ENCODE measurements at regions not wholly inside any gene's neighbourhood (a gene's known extent, or its start where the extent isn't known, plus 50 kb on each side); places are given as distances from the start of the nearest gene placed in this dataset.

DNA sequence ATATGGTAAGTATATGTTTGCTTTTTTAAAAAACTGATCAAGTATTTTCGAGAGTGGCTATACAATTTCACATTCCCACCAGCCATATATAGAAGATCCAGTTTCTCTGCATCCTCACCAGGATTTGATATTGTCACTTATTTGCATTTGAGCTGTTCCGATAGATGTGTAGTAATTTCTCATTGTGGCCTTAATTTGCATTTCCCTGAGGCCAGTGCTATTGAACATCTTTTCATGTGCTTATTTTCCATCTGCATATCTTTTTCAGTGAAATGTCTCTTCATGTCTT is 72.9 kb upstream of the VASH1 start:
- Histone ChIP-seq H3K9me3 (replicated peaks; ENCODE audit: control insufficient read depth, insufficient read depth, low read length) (no peaks in the 10 kb centered on the region), H3K9ac (replicated peaks; ENCODE audit: extremely low read depth, insufficient read depth, low read length) (no peak overlapping the region), H3K27ac (ENCODE audit: insufficient read depth, low read depth, low read length) (no peak overlapping the region), H4K20me1 (replicated peaks; ENCODE audit: control insufficient read depth, extremely low read depth, insufficient read depth, low read length) (no peaks in the 10 kb centered on the region), H3K9me1 (replicated peaks; ENCODE audit: control insufficient read depth, extremely low read depth, insufficient read depth, low read length) (no peaks in the 10 kb centered on the region), H3K79me2 (ENCODE audit: control insufficient read depth, insufficient read depth, low read length) (no peaks in the 10 kb centered on the region), H3K27me3 (ENCODE audit: control insufficient read depth in 2 of 2, insufficient read depth in 2 of 2, low read length in 2 of 2) (peaks cover 2% of the 10 kb centered on the region in 2 experiments), H3K4me3 (replicated peaks in 1 of 3; ENCODE audit: insufficient read depth in 1 of 3, low read depth in 1 of 3, low read length in 3 of 3) (no peak overlapping the region), H3K4me1 (ENCODE audit: control insufficient read depth, extremely low read depth, insufficient read depth, low read length) (no peaks in the 10 kb centered on the region), H3K36me3 (ENCODE audit: control insufficient read depth in 2 of 2, extremely low read depth in 1 of 2, insufficient read depth in 2 of 2, low read length in 2 of 2) (no peaks in the 10 kb centered on the region), H3K4me2 (ENCODE audit: insufficient read depth, low read length) (no peak overlapping the region), H2AFZ (ENCODE audit: low read depth, low read length) (no peak overlapping the region)
- POLR2A ChIA-PET: no interaction called here
- BruUV-seq (replicated peaks): no TSS peak
- FAIRE-seq (no peak), DNase-seq (ENCODE audit: low read depth, low spot score) (no peak)
- dilution Hi-C loops (cut with MboI; ENCODE audit: extremely low pct_ligation_motif_present, low sequenced_read_pairs) (no loop called here), intact Hi-C loops (cut with micrococcal nuclease) (no loop called here)
- CTCF ChIA-PET: no interaction called here
- TF ChIP-seq, protein P1, sequence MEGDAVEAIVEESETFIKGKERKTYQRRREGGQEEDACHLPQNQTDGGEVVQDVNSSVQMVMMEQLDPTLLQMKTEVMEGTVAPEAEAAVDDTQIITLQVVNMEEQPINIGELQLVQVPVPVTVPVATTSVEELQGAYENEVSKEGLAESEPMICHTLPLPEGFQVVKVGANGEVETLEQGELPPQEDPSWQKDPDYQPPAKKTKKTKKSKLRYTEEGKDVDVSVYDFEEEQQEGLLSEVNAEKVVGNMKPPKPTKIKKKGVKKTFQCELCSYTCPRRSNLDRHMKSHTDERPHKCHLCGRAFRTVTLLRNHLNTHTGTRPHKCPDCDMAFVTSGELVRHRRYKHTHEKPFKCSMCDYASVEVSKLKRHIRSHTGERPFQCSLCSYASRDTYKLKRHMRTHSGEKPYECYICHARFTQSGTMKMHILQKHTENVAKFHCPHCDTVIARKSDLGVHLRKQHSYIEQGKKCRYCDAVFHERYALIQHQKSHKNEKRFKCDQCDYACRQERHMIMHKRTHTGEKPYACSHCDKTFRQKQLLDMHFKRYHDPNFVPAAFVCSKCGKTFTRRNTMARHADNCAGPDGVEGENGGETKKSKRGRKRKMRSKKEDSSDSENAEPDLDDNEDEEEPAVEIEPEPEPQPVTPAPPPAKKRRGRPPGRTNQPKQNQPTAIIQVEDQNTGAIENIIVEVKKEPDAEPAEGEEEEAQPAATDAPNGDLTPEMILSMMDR (IDR thresholded peaks at IDR 0.05; ENCODE audit: extremely low read depth in 1 of 2, insufficient read depth in 1 of 2, low read depth in 1 of 2, low read length in 2 of 2): no peak
- no peak for TF ChIP-seq FOS (IDR thresholded peaks at IDR 0.05; ENCODE audit: borderline replicate concordance, insufficient read depth, low read length)

DNA sequence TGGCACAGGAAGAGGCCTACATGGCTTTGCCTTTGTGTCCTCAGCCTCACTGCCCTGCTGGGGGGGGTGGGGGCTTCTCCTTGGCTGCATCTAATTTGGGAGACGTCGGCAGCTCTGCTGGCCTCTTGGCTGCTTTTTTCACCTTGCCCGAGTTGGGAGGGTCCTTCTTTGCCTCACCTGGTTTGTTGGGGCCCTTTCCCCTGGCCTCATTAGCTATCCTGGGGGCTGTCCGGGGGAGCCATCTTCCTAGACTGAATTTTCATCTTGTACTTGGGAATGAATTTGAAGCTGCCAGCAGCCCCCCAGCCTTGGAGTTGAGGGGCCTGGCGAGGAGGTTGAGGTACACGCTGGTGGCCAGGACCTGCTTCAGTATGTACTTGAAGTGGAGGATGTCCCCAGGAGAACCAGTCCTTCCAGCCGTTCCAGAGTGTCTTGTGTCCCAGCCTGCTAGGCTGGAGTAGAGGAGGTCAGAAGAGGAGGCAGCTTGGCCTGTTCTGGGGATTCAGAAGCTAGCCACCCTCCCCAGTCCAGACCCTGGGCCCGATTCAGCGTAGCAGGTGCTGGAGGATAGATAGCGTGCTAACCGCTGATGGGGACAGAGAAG is 70.7 kb upstream of the VASH1 start:
- H3K27me3 ChIP-seq (ENCODE audit: control insufficient read depth in 2 of 2, insufficient read depth in 2 of 2, low read length in 2 of 2): peaks cover 0 to 2% of the 10 kb centered on the region in 2 experiments
- intact Hi-C loops (cut with micrococcal nuclease): no loop called here
- H3K36me3 ChIP-seq (ENCODE audit: control insufficient read depth in 2 of 2, extremely low read depth in 1 of 2, insufficient read depth in 2 of 2, low read length in 2 of 2): no peaks in the 10 kb centered on the region
- no peaks in the 10 kb centered on the region for H3K9me1 ChIP-seq (replicated peaks; ENCODE audit: control insufficient read depth, extremely low read depth, insufficient read depth, low read length)
- no peak for TF ChIP-seq POLR2A (IDR thresholded peaks at IDR 0.05; ENCODE audit: low read depth, low read length)
- TF ChIP-seq EZH2 (IDR thresholded peaks at IDR 0.05; ENCODE audit: borderline replicate concordance, low read depth, low read length, severe bottlenecking): no peak
- no peak for TF ChIP-seq GATA2 (IDR thresholded peaks at IDR 0.05; ENCODE audit: insufficient read depth, insufficient read length, low read depth, low read length)
- no peak for TF ChIP-seq POLR2AphosphoS5 (IDR thresholded peaks at IDR 0.05; ENCODE audit: insufficient read depth, low read depth, low read length)
- H3K4me3 ChIP-seq (replicated peaks in 1 of 3; ENCODE audit: insufficient read depth in 1 of 3, low read depth in 1 of 3, low read length in 3 of 3): no peak overlapping the region
- POLR2A ChIA-PET: no interaction called here
- FAIRE-seq (no peak), DNase-seq (ENCODE audit: low read depth, low spot score) (no peak)
- no peak overlapping the region for H3K4me2 ChIP-seq (ENCODE audit: insufficient read depth, low read length)
- dilution Hi-C loops (cut with MboI; ENCODE audit: extremely low pct_ligation_motif_present, low sequenced_read_pairs): no loop called here
- H4K20me1 ChIP-seq (replicated peaks; ENCODE audit: control insufficient read depth, extremely low read depth, insufficient read depth, low read length): no peaks in the 10 kb centered on the region
- no peak overlapping the region for H3K27ac ChIP-seq (ENCODE audit: insufficient read depth, low read depth, low read length)
- no peaks in the 10 kb centered on the region for H3K79me2 ChIP-seq (ENCODE audit: control insufficient read depth, insufficient read depth, low read length)
- H2AFZ ChIP-seq (ENCODE audit: low read depth, low read length): no peak overlapping the region
- no peaks in the 10 kb centered on the region for H3K4me1 ChIP-seq (ENCODE audit: control insufficient read depth, extremely low read depth, insufficient read depth, low read length)
- H3K9ac ChIP-seq (replicated peaks; ENCODE audit: extremely low read depth, insufficient read depth, low read length): no peak overlapping the region
- CTCF ChIA-PET: interaction anchor here (0.7 to 2.3 kb wide), 3 partner anchors 20 to 95 kb away, joined by 3 to 7 read pairs (median 5); no protein-coding TSS in a partner anchor
- H3K9me3 ChIP-seq (replicated peaks; ENCODE audit: control insufficient read depth, insufficient read depth, low read length): no peaks in the 10 kb centered on the region
- BruUV-seq (replicated peaks): no TSS peak
